GM12878 (cell line): ENCODE measurements at regions not wholly inside any gene's neighbourhood (a gene's known extent, or its start where the extent isn't known, plus 50 kb on each side); places are given as distances from the start of the nearest gene placed in this dataset.

Source experiments
- ATAC-seq: fragments of 200-7000 bp; cut with Tn5 transposase; 3 replicates; pipeline ENCODE4 v1.9.1; 2020; ENCODE audit warnings: mild to moderate bottlenecking, moderate library complexity
- BruUV-seq: library from RNA; stranded (reverse); fragments of 400-500 nt; replicated peaks from 2 replicates; lab custom pipeline; 2021; lab: Mats Ljungman, UMichigan
- CTCF ChIA-PET: fragments of 300-600 bp; sonication (Branson Sonifier 250); formaldehyde crosslinking; extraction: SDS; loops from one replicate; lab custom pipeline; 2021; ENCODE audit warnings: inconsistent platforms; lab: Yijun Ruan, JAX
- POLR2A ChIA-PET: fragments of 350-600 bp; formaldehyde crosslinking; extraction: SDS; loops from one replicate; lab custom pipeline; 2021; ENCODE audit warnings: inconsistent platforms; lab: Charles Lee
- RAD21 ChIA-PET: fragments of 300-600 bp; sonication (Branson Sonifier 250); formaldehyde crosslinking; loops from one replicate; lab custom pipeline; 2023; ENCODE audit warnings: antibody characterized with exemption; ENCODE audit not compliant: unreplicated experiment; lab: Charles Lee
- SMC1A ChIA-PET: fragments of 300-600 bp; sonication (Branson Sonifier 250); formaldehyde crosslinking; loops from one replicate; lab custom pipeline; 2023; ENCODE audit not compliant: unreplicated experiment, uncharacterized antibody; lab: Charles Lee
- DNase-seq: peaks from one replicate; pipeline ENCODE4 v3.0.0-alpha.2; 2011; ENCODE audit warnings: low read depth, low spot score
- FAIRE-seq: peaks from 3 replicates; lab custom pipeline; 2011; peaks lifted over from hg19 to GRCh38; lab: Jason Lieb, UNC
- H2AFZ ChIP-seq: 2 replicates; pipeline ENCODE4 v1.6.0; 2011; ENCODE audit warnings: low read depth, low read length, control low read depth; ENCODE audit not compliant: control insufficient read depth
- H3K27ac ChIP-seq: 2 replicates; pipeline ENCODE4 v1.5.1; 2011; ENCODE audit warnings: control low read depth; ENCODE audit not compliant: control insufficient read depth, insufficient read depth
- H3K27me3 ChIP-seq, 2 experiments: replicated peaks in 1 of 2; 2 replicates each; pipeline versions ENCODE4 v1.6.0 to v1.6.1; 2011; ENCODE audit warnings: low read length in 1 of 2; ENCODE audit not compliant: control insufficient read depth in 2 of 2, insufficient read depth in 2 of 2
- H3K36me3 ChIP-seq, 2 experiments: 2 replicates each; pipeline ENCODE4 v1.5.1; 2011; ENCODE audit warnings: low read length in 1 of 2; ENCODE audit not compliant: control insufficient read depth in 2 of 2, insufficient read depth in 2 of 2
- H3K4me1 ChIP-seq: 2 replicates; pipeline ENCODE4 v1.6.1; 2011; ENCODE audit warnings: mild to moderate bottlenecking, low read length, moderate library complexity, mixed read lengths; ENCODE audit not compliant: control insufficient read depth, insufficient read depth
- H3K4me2 ChIP-seq: 2 replicates; pipeline ENCODE4 v1.6.0; 2011; ENCODE audit warnings: control low read depth; ENCODE audit not compliant: control insufficient read depth, insufficient read depth
- H3K4me3 ChIP-seq: fragments of 200-600 bp; sonication (generic); 2 replicates; pipeline ENCODE4 v1.5.1; 2016
- H3K79me2 ChIP-seq: 2 replicates; pipeline ENCODE4 v1.6.0; 2011; ENCODE audit warnings: low read length; ENCODE audit not compliant: control insufficient read depth, insufficient read depth
- H3K9ac ChIP-seq: 2 replicates; pipeline ENCODE4 v1.8.0; 2011; ENCODE audit warnings: low read length, control low read depth, mixed read lengths; ENCODE audit not compliant: control insufficient read depth, insufficient read depth
- H3K9me3 ChIP-seq: replicated peaks from 3 replicates; pipeline ENCODE4 v1.5.1; 2011; ENCODE audit warnings: mild to moderate bottlenecking, low read length; ENCODE audit not compliant: control insufficient read depth, insufficient read depth
- H4K20me1 ChIP-seq: 2 replicates; pipeline ENCODE4 v1.6.0; 2011; ENCODE audit not compliant: control insufficient read depth, insufficient read depth
- BMI1 ChIP-seq: fragments of 450-650 bp; IDR thresholded peaks from 2 replicates; pipeline ENCODE4 v1.6.1; 2016; ENCODE audit warnings: mild to moderate bottlenecking, moderate library complexity, borderline replicate concordance
- EED ChIP-seq: sonication (generic); IDR thresholded peaks from 2 replicates; pipeline ENCODE4 v1.6.1; 2016; ENCODE audit warnings: antibody characterized with exemption, low read depth
- FOXM1 ChIP-seq: IDR thresholded peaks from 2 replicates; pipeline ENCODE4 v1.6.1; 2012; ENCODE audit warnings: low read depth, mild to moderate bottlenecking, inconsistent platforms, low read length, moderate library complexity
- KAT2A ChIP-seq: conservative IDR thresholded peaks from 2 replicates; pipeline ENCODE4 v1.6.1; 2011; ENCODE audit warnings: low read depth, low read length; ENCODE audit not compliant: control insufficient read depth
- NFXL1 ChIP-seq: fragments of 450-650 bp; IDR thresholded peaks from 2 replicates; pipeline ENCODE4 v1.6.1; 2017; ENCODE audit warnings: antibody characterized with exemption, mild to moderate bottlenecking, borderline replicate concordance
- PML ChIP-seq: IDR thresholded peaks from 2 replicates; pipeline ENCODE4 v1.6.1; 2012; ENCODE audit warnings: low read length, inconsistent platforms
- RFX5 ChIP-seq: IDR thresholded peaks from 2 replicates; pipeline ENCODE4 v1.6.1; 2011; ENCODE audit warnings: low read depth, low read length, improper control_type of control experiment
- SP1 ChIP-seq: IDR thresholded peaks from one replicate; pipeline ENCODE4 v1.6.1; 2011; ENCODE audit warnings: low read depth, low read length
- SPI1 ChIP-seq: IDR thresholded peaks from 2 replicates; pipeline ENCODE4 v1.6.1; 2011; ENCODE audit warnings: low read depth, mild to moderate bottlenecking, low read length, moderate library complexity, borderline replicate concordance; ENCODE audit not compliant: insufficient read depth
- SRF ChIP-seq, 2 experiments: IDR thresholded peaks; 2 replicates each; pipeline ENCODE4 v1.6.1; 2011; ENCODE audit warnings: low read depth in 2 of 2, low read length in 2 of 2, mild to moderate bottlenecking in 1 of 2, moderate library complexity in 1 of 2
- ZBED1 ChIP-seq: IDR thresholded peaks from 2 replicates; pipeline ENCODE4 v1.6.1; 2016; ENCODE audit warnings: borderline replicate concordance
- WGBS: methylation state at CpG from one replicate; pipeline ENCODE4 v1.1.6; 2016; ENCODE audit warnings: low lambda C conversion rate; ENCODE audit not compliant: insufficient replicate concordance, insufficient coverage; ENCODE audit errors: missing lambda C conversion rate; 5-methylcytosine and 5-hydroxymethylcytosine counted together
- in situ Hi-C: fragments of 300-500 bp; cut with MboI; formaldehyde crosslinking; loops from 9 replicates; pipeline ENCODE4 v1.14.3; 2018; ENCODE audit warnings: mixed read lengths
- intact Hi-C: fragments of 100-400 bp; cut with micrococcal nuclease; formaldehyde crosslinking; loops from one replicate; pipeline ENCODE4 v1.14.2; 2022; ENCODE audit not compliant: unreplicated experiment
- TF ChIP-seq, protein P1 (sequence below): fragments of 150-350 bp; IDR thresholded peaks from 2 replicates; pipeline ENCODE4 v1.6.1; 2016; ENCODE audit warnings: low read depth, low read length

DNA sequence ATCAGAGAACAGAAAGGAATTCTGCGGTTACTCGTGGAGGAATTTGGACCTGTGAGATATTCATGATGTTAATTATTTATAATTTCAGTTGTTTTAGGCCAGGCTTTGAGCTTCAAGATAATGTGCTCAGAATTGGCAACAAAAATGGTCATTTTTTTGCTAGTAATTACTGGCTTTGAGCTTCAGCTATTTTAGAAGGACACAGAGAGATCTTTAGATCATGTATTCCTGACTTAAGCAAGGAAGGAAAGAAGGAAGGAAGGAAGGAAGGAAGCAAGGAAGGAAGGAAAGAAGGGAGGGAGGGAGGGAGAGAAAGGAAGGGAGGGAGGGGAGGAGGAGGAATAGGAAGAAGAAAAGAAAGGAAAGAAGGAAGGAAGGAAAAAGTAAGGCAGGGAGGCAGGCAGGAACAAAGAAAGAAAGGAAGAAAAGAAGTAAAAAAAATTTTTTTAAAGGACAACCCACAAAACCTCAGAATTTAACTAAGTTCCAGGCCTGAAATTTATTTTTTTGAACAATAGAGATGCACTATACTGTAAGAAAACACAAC, 277.9 kb upstream of the KLF3 start:
- intact Hi-C loops = no loop called here
- Histone ChIP-seq H3K4me3 (no peak overlapping the region), H3K9me3 (peaks cover 3% of the 10 kb centered on the region), H3K9ac (no peak overlapping the region), H3K79me2 (no peaks in the 10 kb centered on the region)
- SMC1A ChIA-PET = interaction anchor here (0.6 to 1.0 kb wide), 3 partner anchors 318 to 1028 kb away, joined by 3 to 4 read pairs (median 3); no protein-coding TSS in a partner anchor
- TF ChIP-seq FOXM1 = no peak
- no peak for TF ChIP-seq SRF (IDR thresholded peaks at IDR 0.05; ENCODE audit: low read depth in 2 of 2, low read length in 2 of 2)
- TF ChIP-seq ZBED1 = no peak
- TF ChIP-seq NFXL1 = no peak
- no peak for TF ChIP-seq PML
- no peak for TF ChIP-seq KAT2A
- TF ChIP-seq, all 136 proteins: peak for 0
- POLR2A ChIA-PET = interaction anchor here (0.5 kb wide), 1 partner anchor 119 kb away, joined by 7 read pairs; no protein-coding TSS in a partner anchor
- H3K4me1 ChIP-seq = no peaks in the 10 kb centered on the region
- no peaks in the 10 kb centered on the region for H3K27me3 ChIP-seq
- H2AFZ ChIP-seq = no peak overlapping the region
- RAD21 ChIA-PET = interaction anchor here (0.6 kb wide), 1 partner anchor 66 kb away, joined by 3 read pairs; no protein-coding TSS in a partner anchor
- H3K4me2 ChIP-seq = no peak overlapping the region
- DNase-seq (no peak), FAIRE-seq (no peak), ATAC-seq (no peak)
- BruUV-seq = no TSS peak
- H4K20me1 ChIP-seq = no peaks in the 10 kb centered on the region
- 2% methylated on average over 2 of the region's 2 CpGs for WGBS
- H3K36me3 ChIP-seq = no peaks in the 10 kb centered on the region
- CTCF ChIA-PET = no interaction called here
- in situ Hi-C loops = no loop called here
- H3K27ac ChIP-seq = no peak overlapping the region

DNA sequence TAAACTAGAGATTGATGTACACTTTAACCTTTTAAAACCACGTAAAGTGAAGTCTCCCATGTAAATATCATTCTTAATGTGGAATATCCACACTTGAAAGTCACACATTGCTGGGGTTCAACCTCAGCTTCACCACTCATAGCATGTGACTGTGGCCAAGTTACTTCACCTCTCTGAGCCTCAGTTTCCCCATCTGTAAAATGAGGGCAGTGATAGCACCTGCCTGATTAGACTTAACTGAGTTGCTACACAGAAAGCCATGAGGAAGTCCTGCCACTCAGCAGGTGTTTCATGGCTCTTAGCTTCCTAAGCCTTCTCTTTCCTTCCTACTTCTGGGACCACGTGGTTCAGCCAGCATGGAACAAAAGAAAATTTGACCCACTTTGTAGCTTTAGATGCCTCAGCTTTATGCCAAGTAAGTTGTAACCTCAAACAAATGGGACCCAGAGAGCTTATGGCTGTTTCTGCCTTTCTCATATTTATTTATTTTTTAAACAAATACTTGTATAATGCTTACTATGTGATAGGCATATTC, 277.3 kb upstream of the KLF3 start:
- H3K4me2 ChIP-seq = no peak overlapping the region
- intact Hi-C loops (no loop called here), in situ Hi-C loops (no loop called here)
- H3K9me3 ChIP-seq = peaks cover 3% of the 10 kb centered on the region
- BruUV-seq = no TSS peak
- ChIA-PET SMC1A (no interaction called here), POLR2A (interaction anchor here (0.5 kb wide), 1 partner anchor 118 kb away, joined by 7 read pairs; no protein-coding TSS in a partner anchor), RAD21 (no interaction called here), CTCF (interaction anchor here (1.1 kb wide), 1 partner anchor 285 kb away, joined by 3 read pairs; no protein-coding TSS in a partner anchor)
- no peaks in the 10 kb centered on the region for H4K20me1 ChIP-seq
- no peaks in the 10 kb centered on the region for H3K36me3 ChIP-seq
- H3K79me2 ChIP-seq = no peaks in the 10 kb centered on the region
- no peaks in the 10 kb centered on the region for H3K27me3 ChIP-seq
- H3K9ac ChIP-seq = no peak overlapping the region
- 25% methylated on average over 2 of the region's 2 CpGs for WGBS
- no peaks in the 10 kb centered on the region for H3K4me1 ChIP-seq
- no peak overlapping the region for H2AFZ ChIP-seq
- FAIRE-seq = no peak
- no peak for DNase-seq
- ATAC-seq = no peak
- no peak overlapping the region for H3K4me3 ChIP-seq
- H3K27ac ChIP-seq = no peak overlapping the region
- no peak for TF ChIP-seq EED
- TF ChIP-seq BMI1 = no peak
- TF ChIP-seq, protein P1, sequence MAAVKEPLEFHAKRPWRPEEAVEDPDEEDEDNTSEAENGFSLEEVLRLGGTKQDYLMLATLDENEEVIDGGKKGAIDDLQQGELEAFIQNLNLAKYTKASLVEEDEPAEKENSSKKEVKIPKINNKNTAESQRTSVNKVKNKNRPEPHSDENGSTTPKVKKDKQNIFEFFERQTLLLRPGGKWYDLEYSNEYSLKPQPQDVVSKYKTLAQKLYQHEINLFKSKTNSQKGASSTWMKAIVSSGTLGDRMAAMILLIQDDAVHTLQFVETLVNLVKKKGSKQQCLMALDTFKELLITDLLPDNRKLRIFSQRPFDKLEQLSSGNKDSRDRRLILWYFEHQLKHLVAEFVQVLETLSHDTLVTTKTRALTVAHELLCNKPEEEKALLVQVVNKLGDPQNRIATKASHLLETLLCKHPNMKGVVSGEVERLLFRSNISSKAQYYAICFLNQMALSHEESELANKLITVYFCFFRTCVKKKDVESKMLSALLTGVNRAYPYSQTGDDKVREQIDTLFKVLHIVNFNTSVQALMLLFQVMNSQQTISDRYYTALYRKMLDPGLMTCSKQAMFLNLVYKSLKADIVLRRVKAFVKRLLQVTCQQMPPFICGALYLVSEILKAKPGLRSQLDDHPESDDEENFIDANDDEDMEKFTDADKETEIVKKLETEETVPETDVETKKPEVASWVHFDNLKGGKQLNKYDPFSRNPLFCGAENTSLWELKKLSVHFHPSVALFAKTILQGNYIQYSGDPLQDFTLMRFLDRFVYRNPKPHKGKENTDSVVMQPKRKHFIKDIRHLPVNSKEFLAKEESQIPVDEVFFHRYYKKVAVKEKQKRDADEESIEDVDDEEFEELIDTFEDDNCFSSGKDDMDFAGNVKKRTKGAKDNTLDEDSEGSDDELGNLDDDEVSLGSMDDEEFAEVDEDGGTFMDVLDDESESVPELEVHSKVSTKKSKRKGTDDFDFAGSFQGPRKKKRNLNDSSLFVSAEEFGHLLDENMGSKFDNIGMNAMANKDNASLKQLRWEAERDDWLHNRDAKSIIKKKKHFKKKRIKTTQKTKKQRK = no peak
- no peak for TF ChIP-seq SPI1
- TF ChIP-seq RFX5 = no peak
- no peak for TF ChIP-seq SP1
